Fibroblast of mammary gland (primary cell): ENCODE measurements at regions not wholly inside any gene's neighbourhood (a gene's known extent, or its start where the extent isn't known, plus 50 kb on each side); places are given as distances from the start of the nearest gene placed in this dataset.

Experiments used
- DNase-seq: peaks from one replicate; pipeline ENCODE4 v3.0.0-alpha.2; 2010; ENCODE audit warnings: low read depth
- H3K4me3 ChIP-seq: 2 replicates; pipeline ENCODE4 v1.5.1; 2011; ENCODE audit warnings: low read depth, mild to moderate bottlenecking, low read length, moderate library complexity; ENCODE audit not compliant: control insufficient read depth
- TF ChIP-seq, protein P1 (sequence below): conservative IDR thresholded peaks from 2 replicates; pipeline ENCODE4 v1.5.1; 2011; ENCODE audit warnings: low read depth, low read length, inconsistent platforms; ENCODE audit not compliant: control insufficient read depth, insufficient read depth

DNA sequence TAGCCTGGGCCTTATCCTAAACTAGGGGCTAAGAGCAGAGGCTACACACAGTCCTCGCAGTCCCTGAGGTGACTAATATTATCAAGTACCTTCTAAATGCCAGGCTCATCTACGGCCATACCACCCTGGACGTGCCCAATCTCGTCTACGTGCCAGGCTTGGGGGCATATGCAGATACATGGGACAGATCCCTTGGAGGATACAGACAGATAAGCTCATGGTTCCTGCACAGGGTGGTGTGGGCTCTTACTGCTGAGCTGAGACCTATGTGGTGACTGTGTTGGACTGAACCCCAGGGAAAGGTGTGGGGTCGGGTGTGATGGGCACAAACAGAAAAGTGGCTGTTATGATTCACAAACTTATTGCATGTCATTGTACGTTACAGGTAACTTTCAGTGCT is 268.4 kb upstream of the NEBL start:
- TF ChIP-seq, protein P1, sequence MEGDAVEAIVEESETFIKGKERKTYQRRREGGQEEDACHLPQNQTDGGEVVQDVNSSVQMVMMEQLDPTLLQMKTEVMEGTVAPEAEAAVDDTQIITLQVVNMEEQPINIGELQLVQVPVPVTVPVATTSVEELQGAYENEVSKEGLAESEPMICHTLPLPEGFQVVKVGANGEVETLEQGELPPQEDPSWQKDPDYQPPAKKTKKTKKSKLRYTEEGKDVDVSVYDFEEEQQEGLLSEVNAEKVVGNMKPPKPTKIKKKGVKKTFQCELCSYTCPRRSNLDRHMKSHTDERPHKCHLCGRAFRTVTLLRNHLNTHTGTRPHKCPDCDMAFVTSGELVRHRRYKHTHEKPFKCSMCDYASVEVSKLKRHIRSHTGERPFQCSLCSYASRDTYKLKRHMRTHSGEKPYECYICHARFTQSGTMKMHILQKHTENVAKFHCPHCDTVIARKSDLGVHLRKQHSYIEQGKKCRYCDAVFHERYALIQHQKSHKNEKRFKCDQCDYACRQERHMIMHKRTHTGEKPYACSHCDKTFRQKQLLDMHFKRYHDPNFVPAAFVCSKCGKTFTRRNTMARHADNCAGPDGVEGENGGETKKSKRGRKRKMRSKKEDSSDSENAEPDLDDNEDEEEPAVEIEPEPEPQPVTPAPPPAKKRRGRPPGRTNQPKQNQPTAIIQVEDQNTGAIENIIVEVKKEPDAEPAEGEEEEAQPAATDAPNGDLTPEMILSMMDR = no peak
- DNase-seq = no peak
- H3K4me3 ChIP-seq = no peak overlapping the region

DNA sequence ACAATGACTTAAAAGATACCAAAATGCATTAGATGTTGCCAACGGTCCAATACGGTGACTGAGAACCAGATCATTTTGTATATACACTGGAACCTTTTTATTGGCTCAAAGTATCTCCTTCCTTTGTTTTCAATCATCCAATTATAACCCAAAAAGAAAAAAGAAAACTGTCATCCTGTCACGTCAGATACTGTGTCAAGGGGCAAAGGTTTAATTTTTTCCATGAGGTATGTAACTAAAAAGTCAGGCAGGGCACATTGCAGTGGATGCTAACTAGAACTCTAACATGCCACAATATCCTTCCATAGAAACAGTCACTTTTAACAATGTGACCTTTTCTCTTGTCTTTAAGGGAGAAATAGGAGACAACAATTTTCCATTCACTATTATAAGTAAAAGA is 267.6 kb upstream of the NEBL start:
- TF ChIP-seq, protein P1 = no peak
- DNase-seq = no peak
- H3K4me3 ChIP-seq = no peak overlapping the region

- TF ChIP-seq, protein P1 = no peak
- H3K4me3 ChIP-seq = no peak overlapping the region
- no peak for DNase-seq
Measured at GRCh38 chr10:21162948-21163347, 265.8 kb upstream of the NEBL start.

DNA sequence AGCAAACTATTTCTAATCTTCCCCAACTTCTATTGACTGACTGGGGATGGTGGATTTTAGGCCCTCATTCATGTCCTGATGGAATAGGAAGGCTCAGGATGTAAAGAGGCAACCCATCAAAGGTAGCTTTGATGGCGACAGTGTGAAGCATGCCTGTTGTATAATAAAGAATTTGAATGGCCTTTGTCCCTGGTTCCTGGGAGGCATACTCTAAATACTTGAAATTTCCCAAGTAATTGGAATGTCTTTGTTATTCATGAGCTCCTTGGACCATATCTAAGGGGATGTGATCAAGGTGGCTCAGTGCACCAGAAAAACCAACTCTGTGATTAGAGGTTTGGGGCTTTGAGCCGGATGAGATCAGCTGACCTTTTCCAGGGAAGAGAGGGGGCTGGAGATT is 264.5 kb upstream of the NEBL start:
- DNase-seq = no peak
- TF ChIP-seq, protein P1 = no peak
- no peak overlapping the region for H3K4me3 ChIP-seq

DNA sequence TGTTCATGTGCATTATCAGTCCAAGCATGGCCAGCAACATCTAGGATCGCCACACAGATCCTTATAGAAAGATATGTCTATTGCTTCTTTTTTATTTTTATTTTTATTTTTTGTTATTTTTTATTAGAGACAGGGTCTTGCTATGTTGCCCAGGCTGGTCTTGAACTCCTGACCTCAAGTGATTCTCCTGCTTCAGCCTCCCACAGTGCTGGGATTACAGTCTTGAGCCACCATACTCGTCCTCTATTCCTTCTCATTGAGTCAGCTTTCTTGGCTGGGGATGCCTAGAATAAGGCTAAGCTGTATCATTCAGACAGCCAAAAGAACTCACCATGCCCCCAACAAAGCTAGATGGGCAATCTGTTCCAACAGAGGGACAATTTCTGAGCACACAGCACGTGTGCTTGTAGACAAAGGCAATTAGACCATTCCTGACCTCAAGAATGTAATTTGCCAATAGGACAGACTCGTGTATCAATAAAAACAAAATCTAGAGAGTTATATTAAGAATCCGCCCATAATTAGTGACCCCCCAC is 264.0 kb upstream of the NEBL start:
- no peak overlapping the region for H3K4me3 ChIP-seq

DNA sequence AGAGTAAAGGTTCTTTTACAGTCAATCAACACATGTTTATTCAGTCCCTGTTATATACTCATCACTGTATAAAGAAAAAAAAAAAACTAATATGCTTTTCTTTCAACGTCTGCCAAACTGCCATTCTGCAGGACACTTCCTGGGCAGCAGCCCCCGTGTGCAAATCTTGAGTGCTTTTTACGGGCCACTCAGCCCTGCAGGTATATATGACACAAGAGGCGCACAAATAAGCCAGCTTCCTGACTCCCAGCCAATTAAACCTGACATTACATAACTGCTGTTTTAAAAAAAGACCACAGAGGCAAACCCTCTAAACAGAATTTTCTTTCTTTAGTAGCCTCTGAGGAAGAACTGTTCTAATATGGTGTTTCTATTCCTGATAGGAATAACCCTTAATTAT is 263.0 kb upstream of the NEBL start:
- no peak for DNase-seq
- H3K4me3 ChIP-seq = no peak overlapping the region
- TF ChIP-seq, protein P1 = no peak

More for the DNA sequence above, 264.0 kb upstream of the NEBL start:
- DNase-seq = no peak
- TF ChIP-seq, protein P1 = no peak

DNA sequence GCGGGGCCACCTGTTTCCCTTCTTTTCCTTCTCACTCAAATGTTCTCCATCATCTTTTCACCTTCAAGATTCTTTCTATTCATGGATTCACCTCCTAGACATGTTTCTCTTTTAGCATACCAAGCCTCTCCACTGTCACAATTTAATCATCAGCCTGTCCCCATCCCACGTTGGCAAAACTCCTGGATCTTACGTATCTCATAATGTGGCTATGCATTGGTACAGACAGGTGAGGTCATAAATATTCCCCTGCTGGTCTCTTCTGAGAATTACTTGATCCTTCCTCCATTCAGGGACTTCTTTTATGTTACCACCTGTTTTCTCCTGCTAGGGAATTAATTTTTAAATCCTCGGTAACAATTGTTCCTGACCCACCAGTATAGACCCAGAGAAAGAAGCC is 262.6 kb upstream of the NEBL start:
- DNase-seq = no peak
- H3K4me3 ChIP-seq = no peak overlapping the region
- TF ChIP-seq, protein P1 = no peak
